HG03139 (cell line): ENCODE measurements at regions not wholly inside any gene's neighbourhood (a gene's known extent, or its start where the extent isn't known, plus 50 kb on each side); places are given as distances from the start of the nearest gene placed in this dataset.
"Not testable (repeated sequence)": the region's sequence is repeated elsewhere in the genome, so short reads cannot be mapped to it uniquely, and the experiment has no call there.

Source experiments
- ATAC-seq: cut with Tn5 transposase; IDR thresholded peaks from one replicate; pipeline ENCODE4 v1.9.1; 2021; ENCODE audit not compliant: unreplicated experiment

- no peak for ATAC-seq
These were observed 67.6 kb upstream of the NFE2L3 start for GRCh38 chr7:26084418-26084817.

- ATAC-seq: no peak
These were observed 66.2 kb upstream of the NFE2L3 start for GRCh38 chr7:26085771-26086170.

DNA sequence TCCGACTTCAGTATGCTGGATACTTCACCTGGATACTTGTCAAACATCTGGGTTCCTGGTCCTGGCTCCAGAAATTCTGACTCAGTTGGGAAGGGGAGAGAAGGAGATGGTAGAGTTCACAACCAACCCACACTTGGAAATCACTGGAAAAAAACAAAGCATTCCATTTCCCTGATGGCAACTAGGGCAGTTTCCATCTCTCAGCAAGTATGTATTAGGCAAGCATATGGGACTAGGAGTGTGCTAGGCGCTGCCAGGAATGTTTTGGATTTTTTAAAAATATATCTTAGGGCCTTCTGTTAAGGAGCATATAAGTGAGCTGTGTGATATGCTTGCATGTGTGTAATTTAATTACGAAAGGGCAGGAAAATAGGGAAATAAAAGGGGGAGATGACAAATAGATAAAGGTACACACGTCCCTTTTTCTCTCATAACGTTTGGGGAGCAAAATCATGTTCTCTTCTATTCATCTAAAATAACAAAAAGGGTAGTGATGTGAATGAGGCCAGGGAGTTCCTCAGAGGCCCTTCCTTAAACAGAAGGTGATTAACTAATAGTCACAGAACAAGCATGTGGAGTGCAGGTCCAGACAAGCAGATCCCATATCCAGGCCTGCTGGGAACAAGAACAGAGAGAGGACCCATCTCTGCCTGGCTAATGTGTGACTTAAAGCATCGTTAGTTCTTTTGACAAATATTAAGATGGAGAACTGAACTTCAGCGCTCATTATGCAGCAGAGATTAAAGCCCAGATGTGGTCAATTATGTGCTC, 64.5 kb upstream of the NFE2L3 start:
- no peak for ATAC-seq

DNA sequence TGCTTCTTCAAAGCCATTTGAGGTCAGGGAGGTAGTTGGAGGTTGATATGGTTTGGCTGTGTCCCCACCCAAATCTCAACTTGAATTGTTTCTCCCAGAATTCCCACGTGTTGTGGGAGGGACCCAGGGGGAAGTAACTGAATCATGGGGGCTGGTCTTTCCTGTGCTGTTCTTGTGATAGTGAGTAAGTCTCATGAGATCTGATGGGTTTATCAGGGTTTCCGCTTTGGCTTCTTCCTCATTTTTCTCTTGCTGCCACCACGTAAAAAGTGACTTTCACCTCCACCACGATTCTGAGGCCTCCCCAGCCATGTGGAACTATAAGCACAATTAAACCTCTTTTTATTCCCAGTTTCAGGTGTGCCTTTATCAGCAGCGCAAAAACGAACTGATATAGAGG, 62.5 kb upstream of the NFE2L3 start:
- not testable (repeated sequence) for ATAC-seq

GRCh38 chr7:26090927-26091519, 61.0 kb upstream of the NFE2L3 start:
- ATAC-seq: no peak

- ATAC-seq: no peak
These were observed 60.1 kb upstream of the NFE2L3 start for GRCh38 chr7:26091933-26092332.

DNA sequence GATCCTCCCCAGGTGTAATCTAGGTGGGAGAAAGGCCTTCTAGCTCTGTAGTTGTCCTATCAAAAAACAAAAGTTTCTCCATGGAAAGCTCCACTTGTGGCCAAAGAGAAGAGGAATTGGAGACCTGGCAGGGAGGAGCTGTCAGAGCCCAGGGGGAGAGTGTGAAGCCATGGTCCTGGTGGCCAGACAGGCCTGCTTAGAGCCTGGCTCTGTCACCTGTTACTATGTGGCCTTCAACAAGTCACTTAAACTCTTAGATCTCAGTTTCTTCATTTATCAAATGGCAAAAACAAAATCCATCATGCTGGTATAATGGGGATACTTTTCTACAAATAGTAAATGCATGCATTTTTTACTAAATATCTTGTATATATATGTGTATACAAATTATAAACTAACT, 59.0 kb upstream of the NFE2L3 start:
- no peak for ATAC-seq

DNA sequence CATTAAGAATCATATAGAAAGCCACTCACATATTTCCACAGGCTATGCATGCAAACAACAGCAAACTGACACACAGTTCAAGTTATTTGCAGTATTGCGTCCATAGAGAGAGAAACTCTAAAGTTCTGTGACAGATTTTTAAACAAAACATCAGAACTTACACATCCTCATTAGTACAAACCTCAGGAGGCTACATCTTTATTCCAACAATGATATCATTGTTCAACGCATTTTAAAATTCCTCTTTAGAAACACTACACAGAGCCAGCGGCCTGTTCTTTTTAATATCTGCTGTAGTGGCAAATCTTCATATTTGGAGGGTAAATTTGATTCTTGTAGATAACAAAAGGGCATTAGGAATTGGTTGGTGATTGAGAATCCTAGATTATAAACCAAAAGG, 55.9 kb upstream of the NFE2L3 start:
- no peak for ATAC-seq

GRCh38 chr7:26097837-26098668, 53.9 kb upstream of the NFE2L3 start:
- no peak for ATAC-seq

DNA sequence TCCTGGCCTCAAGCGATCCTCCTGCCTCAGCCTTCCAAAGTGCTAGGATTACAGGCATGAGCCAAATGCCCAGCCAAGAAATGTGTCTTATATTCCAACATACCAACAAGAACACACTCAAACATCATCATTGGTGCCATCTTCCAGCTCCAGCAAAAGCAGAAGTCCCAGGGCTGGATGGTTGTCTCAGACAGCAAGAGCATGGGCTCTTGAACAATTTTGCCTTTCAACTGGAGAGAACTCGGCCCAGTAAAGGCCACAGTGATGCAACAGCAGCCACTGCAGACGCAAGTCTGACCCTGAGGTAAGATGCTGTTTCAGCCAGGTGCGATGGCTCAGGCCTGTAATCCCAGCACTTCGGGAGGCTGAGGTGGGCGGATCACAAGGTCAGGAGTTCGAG, 52.8 kb upstream of the NFE2L3 start:
- ATAC-seq: no peak

DNA sequence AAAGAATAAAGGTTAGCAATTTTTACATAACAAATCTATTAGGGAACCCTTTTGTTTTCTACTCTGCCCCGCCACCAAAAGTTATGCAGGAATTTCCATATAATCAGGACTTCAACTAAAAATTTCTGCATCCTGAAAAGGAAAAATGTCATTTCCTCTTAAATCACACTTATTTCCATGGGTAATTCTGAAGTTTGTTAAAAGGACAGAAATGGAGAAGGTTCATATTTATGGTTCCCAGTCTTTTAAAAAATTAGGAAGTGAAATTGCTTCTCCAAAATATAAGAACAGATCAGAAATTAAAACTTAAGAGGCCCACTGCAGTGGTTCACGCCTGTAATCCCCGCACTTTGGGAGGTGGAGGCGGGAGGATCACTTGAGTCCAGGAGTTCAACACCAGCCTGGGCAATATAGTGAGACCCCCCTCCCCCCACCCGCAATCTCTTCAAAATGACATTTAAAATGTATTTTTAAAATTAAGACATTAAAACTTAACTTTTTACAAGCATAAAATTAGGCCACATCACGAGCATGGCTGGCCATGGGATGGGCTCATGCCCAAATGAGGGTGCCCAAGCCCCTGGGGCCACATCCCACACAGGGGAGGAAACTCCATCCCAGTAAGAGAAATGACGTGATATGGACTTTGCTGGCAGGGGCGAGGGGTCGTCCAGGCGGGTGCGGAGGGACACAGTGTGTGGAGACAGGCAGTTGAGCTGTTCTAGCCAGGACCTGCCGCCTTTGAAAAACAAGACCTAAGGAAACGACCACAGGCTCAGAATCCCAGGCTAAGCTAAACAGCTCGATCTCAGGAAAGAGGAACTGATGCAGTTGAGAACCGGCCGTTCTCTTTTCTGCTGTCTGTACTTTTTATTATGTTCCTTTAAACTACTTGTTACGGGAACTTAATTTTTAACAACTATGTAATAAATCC, 51.3 kb upstream of the NFE2L3 start:
- ATAC-seq: no peak

GRCh38 chr7:26101361-26102151, 50.4 kb upstream of the NFE2L3 start:
- no peak for ATAC-seq

- ATAC-seq: no peak
These were observed 49.8 kb upstream of the NFE2L3 start for GRCh38 chr7:26102176-26102575.
